HCT116 (cell line): ENCODE measurements at regions not wholly inside any gene's neighbourhood (a gene's known extent, or its start where the extent isn't known, plus 50 kb on each side); places are given as distances from the start of the nearest gene placed in this dataset.

Experiments used
- ATAC-seq: fragments of 200-7000 bp; cut with Tn5 transposase; 2 replicates; pipeline ENCODE4 v1.9.1; 2020; ENCODE audit warnings: mild to moderate bottlenecking, moderate library complexity
- BruUV-seq: library from RNA; stranded (reverse); fragments of 400-500 nt; replicated peaks from 2 replicates; lab custom pipeline; 2021; lab: Mats Ljungman, UMichigan
- CTCF ChIA-PET: fragments of 300-600 bp; sonication (Branson Sonifier 250); formaldehyde crosslinking; loops from one replicate; lab custom pipeline; 2021; ENCODE audit warnings: antibody characterized with exemption; lab: Charles Lee
- POLR2A ChIA-PET: fragments of 300-600, 350-600 bp; sonication (Branson Sonifier 250); formaldehyde crosslinking; loops from one replicate; lab custom pipeline; 2021; ENCODE audit warnings: antibody characterized with exemption; lab: Charles Lee
- RAD21 ChIA-PET, 2 experiments: fragments of 300-600 bp; sonication (Branson Sonifier 250); formaldehyde crosslinking; loops; one replicate each; lab custom pipeline; 2023; ENCODE audit warnings: low total read pairs in 2 of 2; ENCODE audit not compliant: uncharacterized antibody in 2 of 2, unreplicated experiment in 2 of 2, low non-redundant PET in 1 of 2; lab: Charles Lee
- DNase-seq: peaks from one replicate; pipeline ENCODE4 v3.0.0-alpha.2; 2010; ENCODE audit warnings: low read depth, low spot score
- H2AFZ ChIP-seq: fragments of 200-600 bp; shearing (Covaris generic), sonication (generic); 2 replicates; pipeline ENCODE4 v1.6.1; 2017; ENCODE audit warnings: low read depth, mixed run types, mixed read lengths, antibody characterized with exemption, low read length; ENCODE audit not compliant: poor library complexity, severe bottlenecking
- H3K27ac ChIP-seq: 2 replicates; pipeline ENCODE4 v1.5.1; 2012; ENCODE audit warnings: low read depth, low read length
- H3K27me3 ChIP-seq: fragments of 200-600 bp; sonication (generic); 2 replicates; pipeline ENCODE4 v1.6.1; 2016; ENCODE audit warnings: mixed run types, low read length, mixed read lengths; ENCODE audit not compliant: insufficient read depth
- H3K36me3 ChIP-seq, 2 experiments: fragments of 200-500 bp in 1 of 2; fragments of 200-600 bp in 1 of 2; sonication (Bioruptor generic) in 1 of 2; sonication (generic) in 1 of 2; 2 replicates each; pipeline versions ENCODE4 v1.5.1 to v1.6.1; 2014 to 2016; ENCODE audit warnings: low read length in 2 of 2, inconsistent platforms in 1 of 2, mixed read lengths in 1 of 2, mixed run types in 1 of 2; ENCODE audit not compliant: insufficient read depth in 2 of 2, control insufficient read depth in 1 of 2
- H3K4me1 ChIP-seq, 2 experiments: fragments of 200-600 bp in 1 of 2; sonication (generic) in 1 of 2; 2 replicates each; pipeline versions ENCODE4 v1.5.1 to v1.6.1; 2012 to 2017; ENCODE audit warnings: low read length in 2 of 2, inconsistent platforms in 1 of 2, mild to moderate bottlenecking in 1 of 2, mixed read lengths in 1 of 2, mixed run types in 1 of 2, moderate library complexity in 1 of 2; ENCODE audit not compliant: insufficient read depth in 2 of 2, control insufficient read depth in 1 of 2
- H3K4me2 ChIP-seq: fragments of 200-600 bp; sonication (generic); 2 replicates; pipeline ENCODE4 v1.6.1; 2017; ENCODE audit warnings: mixed run types, low read length, mixed read lengths
- H3K4me3 ChIP-seq, 2 experiments: fragments of 200-600 bp in 1 of 2; sonication (generic) in 1 of 2; replicated peaks in 1 of 2; 2 replicates each; pipeline ENCODE4 v1.5.1; 2011 to 2016; ENCODE audit warnings: low read length in 2 of 2, control low read depth in 1 of 2, low read depth in 1 of 2, mild to moderate bottlenecking in 1 of 2, mixed read lengths in 1 of 2, mixed run types in 1 of 2
- H3K79me2 ChIP-seq: fragments of 200-600 bp; sonication (generic); 2 replicates; pipeline ENCODE4 v1.6.1; 2017; ENCODE audit warnings: mild to moderate bottlenecking, mixed run types, low read length, moderate library complexity, mixed read lengths; ENCODE audit not compliant: insufficient read depth
- H3K9ac ChIP-seq: fragments of 200-600 bp; sonication (generic); 2 replicates; pipeline ENCODE4 v1.6.1; 2016; ENCODE audit warnings: low read length, mixed read lengths
- H3K9me2 ChIP-seq: fragments of 200-600 bp; sonication (generic), shearing (Covaris generic); 2 replicates; pipeline ENCODE4 v1.6.1; 2017; ENCODE audit warnings: mixed run types, mild to moderate bottlenecking, moderate library complexity; ENCODE audit not compliant: insufficient read depth
- H3K9me3 ChIP-seq, 2 experiments: fragments of 200-500 bp in 1 of 2; fragments of 200-600 bp in 1 of 2; sonication (Bioruptor generic) in 1 of 2; sonication (generic) in 1 of 2; 2 replicates each; pipeline ENCODE4 v1.6.1; 2014 to 2017; ENCODE audit warnings: low read length in 2 of 2, mixed read lengths in 2 of 2, inconsistent platforms in 1 of 2, low read depth in 1 of 2, mild to moderate bottlenecking in 1 of 2, mixed run types in 1 of 2, moderate library complexity in 1 of 2; ENCODE audit not compliant: control insufficient read depth in 1 of 2, insufficient read depth in 1 of 2
- H4K20me1 ChIP-seq: fragments of 200-600 bp; sonication (generic), shearing (Covaris generic); 2 replicates; pipeline ENCODE4 v1.6.1; 2017; ENCODE audit warnings: mixed run types, mild to moderate bottlenecking, moderate library complexity; ENCODE audit not compliant: insufficient read depth
- CBX3 ChIP-seq: IDR thresholded peaks from 2 replicates; pipeline ENCODE4 v1.6.1; 2012; ENCODE audit warnings: low read depth
- EGR1 ChIP-seq: IDR thresholded peaks from 2 replicates; pipeline ENCODE4 v1.6.1; 2012; ENCODE audit warnings: low read depth
- ELF1 ChIP-seq: IDR thresholded peaks from 2 replicates; pipeline ENCODE4 v1.6.1; 2012; ENCODE audit warnings: low read depth, borderline replicate concordance
- FOSL1 ChIP-seq: IDR thresholded peaks from 2 replicates; pipeline ENCODE4 v1.6.1; 2012; ENCODE audit warnings: low read depth
- POLR2A ChIP-seq: IDR thresholded peaks from 2 replicates; pipeline ENCODE4 v1.7.0; 2011; ENCODE audit warnings: borderline replicate concordance; ENCODE audit not compliant: insufficient read depth, insufficient read length; ENCODE audit errors: extremely low read depth
- RAD21 ChIP-seq: IDR thresholded peaks from 2 replicates; pipeline ENCODE4 v1.6.1; 2012; ENCODE audit warnings: low read depth, mild to moderate bottlenecking
- SP1 ChIP-seq: IDR thresholded peaks from 2 replicates; pipeline ENCODE4 v1.6.1; 2012; ENCODE audit warnings: low read depth
- SRF ChIP-seq: IDR thresholded peaks from 2 replicates; pipeline ENCODE4 v1.6.1; 2012; ENCODE audit warnings: low read depth
- TCF7L2 ChIP-seq: IDR thresholded peaks from 2 replicates; pipeline ENCODE4 v1.7.0; 2011; ENCODE audit warnings: borderline replicate concordance, inconsistent platforms; ENCODE audit not compliant: insufficient read depth, insufficient read length; ENCODE audit errors: extremely low read depth
- YY1 ChIP-seq: IDR thresholded peaks from 2 replicates; pipeline ENCODE4 v1.6.1; 2011; ENCODE audit warnings: low read length, low read depth, moderate library complexity, mild to moderate bottlenecking; ENCODE audit not compliant: insufficient replicate concordance; ENCODE audit errors: extremely low read depth
- ZNF274 ChIP-seq: fragments of 200-500 bp; sonication (Bioruptor generic); IDR thresholded peaks from 2 replicates; pipeline ENCODE4 v1.6.1; 2014; ENCODE audit warnings: mild to moderate bottlenecking, low read depth, low read length, inconsistent platforms
- intact Hi-C: fragments of 100-400 bp; cut with micrococcal nuclease; formaldehyde crosslinking; loops from 2 replicates; pipeline ENCODE4 v1.10.0; 2022
- TF ChIP-seq, protein P1 (sequence below): IDR thresholded peaks from 2 replicates; pipeline ENCODE4 v1.6.1; 2012
- TF ChIP-seq, protein P2 (sequence below): IDR thresholded peaks from 2 replicates; pipeline ENCODE4 v1.6.1; 2011; ENCODE audit warnings: mild to moderate bottlenecking, low read length, moderate library complexity; ENCODE audit not compliant: insufficient replicate concordance; ENCODE audit errors: extremely low read depth
- TF ChIP-seq, protein P3 (sequence below): IDR thresholded peaks from 2 replicates; pipeline ENCODE4 v1.6.1; 2012

DNA sequence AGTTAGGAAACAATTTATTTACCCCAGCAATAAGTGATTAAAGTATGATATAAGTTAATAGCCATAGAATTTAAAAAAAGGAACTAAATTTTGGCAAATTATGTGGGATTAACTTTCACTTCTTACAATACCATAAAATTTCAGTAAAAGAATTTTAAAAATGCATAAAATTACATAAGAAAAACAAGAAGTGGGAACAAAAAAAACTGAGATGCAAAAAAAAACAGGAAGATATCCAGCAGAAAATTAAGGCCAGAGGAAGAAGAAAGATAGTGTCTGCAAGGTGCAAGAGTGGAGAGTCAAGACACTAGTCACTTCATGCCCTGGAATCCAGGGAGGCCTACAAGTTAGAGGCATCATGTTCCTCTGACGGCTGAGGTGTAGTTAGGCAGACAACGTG, 184.2 kb downstream of the GASK1B start:
- Histone ChIP-seq H3K9me3 (no peaks in the 10 kb centered on the region), H3K9ac (no peak overlapping the region), H3K4me1 (peaks cover 0 to 4% of the 10 kb centered on the region in 2 experiments; a peak in 2 of 4 replicates), H3K9me2 (no peaks in the 10 kb centered on the region), H2AFZ (no peak overlapping the region), H3K27me3 (no peaks in the 10 kb centered on the region), H3K79me2 (no peaks in the 10 kb centered on the region), H3K4me3 (no peak overlapping the region), H4K20me1 (no peaks in the 10 kb centered on the region), H3K36me3 (no peaks in the 10 kb centered on the region), H3K27ac (no peak overlapping the region), H3K4me2 (no peak overlapping the region)
- CTCF ChIA-PET = no interaction called here
- intact Hi-C loops = no loop called here
- POLR2A ChIA-PET = no interaction called here
- no peak for ATAC-seq
- TF ChIP-seq ELF1 = no peak
- no peak for TF ChIP-seq TCF7L2
- TF ChIP-seq RAD21 = no peak
- no peak for DNase-seq
- RAD21 ChIA-PET = no interaction called here
- no TSS peak for BruUV-seq

DNA sequence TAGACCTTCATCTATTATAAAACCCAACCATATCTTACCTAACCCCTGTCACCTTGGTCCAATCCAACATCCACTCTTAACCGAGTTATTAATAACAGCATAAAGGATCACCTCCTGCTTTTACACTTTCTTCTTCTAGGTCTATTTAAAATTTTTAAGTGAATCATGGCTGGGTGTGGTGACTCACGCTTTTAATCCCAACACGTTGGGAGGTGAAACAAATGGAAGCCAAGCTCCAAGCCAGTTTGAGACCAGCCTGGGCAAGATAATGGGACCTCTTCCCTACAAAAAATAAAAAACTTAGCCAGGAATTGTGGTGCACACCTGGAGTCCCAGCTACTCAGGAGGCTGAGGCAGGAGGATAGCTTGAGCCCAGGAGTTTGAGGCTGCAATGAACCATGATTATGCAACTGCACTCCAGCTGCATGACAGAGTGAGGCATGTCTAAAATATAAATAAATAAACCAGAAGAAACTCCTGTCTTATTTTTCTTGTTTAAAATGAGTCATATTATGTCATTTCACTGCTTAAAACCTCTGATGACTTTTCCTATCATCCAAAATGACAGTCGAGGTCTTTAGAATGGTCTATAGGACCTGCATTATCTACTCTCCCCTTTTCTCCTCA, 188.4 kb downstream of the GASK1B start:
- RAD21 ChIA-PET = no interaction called here
- no peaks in the 10 kb centered on the region for H3K27me3 ChIP-seq
- BruUV-seq = no TSS peak
- ATAC-seq = no peak
- H3K9me2 ChIP-seq = no peaks in the 10 kb centered on the region
- no peaks in the 10 kb centered on the region for H3K36me3 ChIP-seq
- TF ChIP-seq, protein P1, sequence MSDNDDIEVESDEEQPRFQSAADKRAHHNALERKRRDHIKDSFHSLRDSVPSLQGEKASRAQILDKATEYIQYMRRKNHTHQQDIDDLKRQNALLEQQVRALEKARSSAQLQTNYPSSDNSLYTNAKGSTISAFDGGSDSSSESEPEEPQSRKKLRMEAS = no peak
- TF ChIP-seq, protein P2, sequence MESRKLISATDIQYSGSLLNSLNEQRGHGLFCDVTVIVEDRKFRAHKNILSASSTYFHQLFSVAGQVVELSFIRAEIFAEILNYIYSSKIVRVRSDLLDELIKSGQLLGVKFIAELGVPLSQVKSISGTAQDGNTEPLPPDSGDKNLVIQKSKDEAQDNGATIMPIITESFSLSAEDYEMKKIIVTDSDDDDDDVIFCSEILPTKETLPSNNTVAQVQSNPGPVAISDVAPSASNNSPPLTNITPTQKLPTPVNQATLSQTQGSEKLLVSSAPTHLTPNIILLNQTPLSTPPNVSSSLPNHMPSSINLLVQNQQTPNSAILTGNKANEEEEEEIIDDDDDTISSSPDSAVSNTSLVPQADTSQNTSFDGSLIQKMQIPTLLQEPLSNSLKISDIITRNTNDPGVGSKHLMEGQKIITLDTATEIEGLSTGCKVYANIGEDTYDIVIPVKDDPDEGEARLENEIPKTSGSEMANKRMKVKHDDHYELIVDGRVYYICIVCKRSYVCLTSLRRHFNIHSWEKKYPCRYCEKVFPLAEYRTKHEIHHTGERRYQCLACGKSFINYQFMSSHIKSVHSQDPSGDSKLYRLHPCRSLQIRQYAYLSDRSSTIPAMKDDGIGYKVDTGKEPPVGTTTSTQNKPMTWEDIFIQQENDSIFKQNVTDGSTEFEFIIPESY = no peak
- TF ChIP-seq EGR1 = no peak
- TF ChIP-seq ZNF274 = no peak
- TF ChIP-seq CBX3 = no peak
- no peak for TF ChIP-seq RAD21
- no peak for TF ChIP-seq SRF
- TF ChIP-seq POLR2A = no peak
- no peak for TF ChIP-seq SP1
- TF ChIP-seq, protein P3, sequence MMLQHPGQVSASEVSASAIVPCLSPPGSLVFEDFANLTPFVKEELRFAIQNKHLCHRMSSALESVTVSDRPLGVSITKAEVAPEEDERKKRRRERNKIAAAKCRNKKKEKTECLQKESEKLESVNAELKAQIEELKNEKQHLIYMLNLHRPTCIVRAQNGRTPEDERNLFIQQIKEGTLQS = no peak
- TF ChIP-seq FOSL1 = no peak
- TF ChIP-seq YY1 = no peak
- TF ChIP-seq, all 23 proteins: peak for 0
- Histone ChIP-seq H3K9ac (no peak overlapping the region), H4K20me1 (no peaks in the 10 kb centered on the region), H3K4me1 (no peaks in the 10 kb centered on the region; a peak in 1 of 4 replicates), H3K79me2 (no peaks in the 10 kb centered on the region), H2AFZ (no peak overlapping the region), H3K4me3 (no peak overlapping the region), H3K27ac (no peak overlapping the region), H3K9me3 (no peaks in the 10 kb centered on the region), H3K4me2 (no peak overlapping the region)
- intact Hi-C loops = no loop called here
- ChIA-PET POLR2A (no interaction called here), CTCF (no interaction called here)
- DNase-seq = no peak
